Transverse colon (tissue), 4 donors: ENCODE measurements at regions not wholly inside any gene's neighbourhood (a gene's known extent, or its start where the extent isn't known, plus 50 kb on each side); places are given as distances from the start of the nearest gene placed in this dataset.

ENCODE experiments used
- DNase-seq: peaks from one replicate; pipeline ENCODE4 v3.0.0-alpha.2; 2019
- H3K27ac ChIP-seq, 4 donors: fragments of 200-600 bp; sonication (generic); 2 replicates each; pipeline ENCODE4 v1.5.1; 2016 to 2018; ENCODE audit warnings: inconsistent platforms in 4 of 4
- H3K27me3 ChIP-seq: fragments of 200-600 bp; sonication (generic); 2 replicates; pipeline ENCODE4 v1.5.1; 2017; ENCODE audit warnings: inconsistent platforms
- H3K36me3 ChIP-seq, 4 donors: fragments of 200-600 bp; sonication (generic); 2 replicates each; pipeline ENCODE4 v1.5.1; 2017 to 2019; ENCODE audit warnings: inconsistent platforms in 4 of 4
- H3K4me1 ChIP-seq, 4 donors: fragments of 200-600 bp; sonication (generic); 2 replicates each; pipeline ENCODE4 v1.5.1; 2017 to 2020; ENCODE audit warnings: inconsistent platforms in 4 of 4
- H3K4me3 ChIP-seq, 4 donors: fragments of 200-600 bp; sonication (generic); 1 replicate in 1 of 4; 2 replicates in 3 of 4; pipeline versions ENCODE4 v1.5.1 to v1.6.1; 2017 to 2019; ENCODE audit warnings: inconsistent platforms in 4 of 4
- H3K9me3 ChIP-seq, 2 donors: fragments of 200-600 bp; sonication (generic); 2 replicates each; pipeline ENCODE4 v1.5.1; 2017 to 2019; ENCODE audit warnings: inconsistent platforms in 2 of 2
- CTCF ChIP-seq, 5 experiments: fragments of 200-600 bp in 3 of 5; fragments of 450-650 bp in 2 of 5; sonication (generic) in 3 of 5; IDR thresholded peaks; 1 replicate in 2 of 5; 2 replicates in 3 of 5; pipeline ENCODE4 v1.5.1; 2016 to 2017; ENCODE audit warnings: antibody characterized with exemption in 5 of 5, inconsistent platforms in 3 of 5, mild to moderate bottlenecking in 2 of 5, moderate library complexity in 1 of 5
- EP300 ChIP-seq: sonication (generic); formaldehyde crosslinking; IDR thresholded peaks from one replicate; pipeline ENCODE4 v1.6.1; 2017; ENCODE audit warnings: antibody characterized with exemption, low read depth
- POLR2A ChIP-seq: fragments of 450-650 bp; IDR thresholded peaks from one replicate; pipeline ENCODE4 v1.6.1; 2016; ENCODE audit warnings: antibody characterized with exemption, mild to moderate bottlenecking, moderate library complexity
- POLR2AphosphoS5 ChIP-seq, 3 donors: sonication (generic); formaldehyde crosslinking; IDR thresholded peaks; one replicate each; pipeline ENCODE4 v1.6.1; 2016; ENCODE audit warnings: antibody characterized with exemption in 3 of 3
- WGBS, 2 donors: methylation state at CpG; one replicate each; pipeline ENCODE4 v1.1.5; 2018; ENCODE audit warnings: low coverage in 1 of 2; 5-methylcytosine and 5-hydroxymethylcytosine counted together
- in situ Hi-C, 4 donors: fragments of 200-750 bp; cut with MboI; loops; one replicate each; pipeline versions ENCODE4 v1.15.0 to v1.15.1; 2017; ENCODE audit warnings: low sequenced_read_pairs in 3 of 4, low pct_ligation_motif_present in 1 of 4, low pct_unique_long_range_greater_than_20kb in 1 of 4
- intact Hi-C: fragments of 100-400 bp; cut with DNase I; formaldehyde crosslinking; loops from one replicate; pipeline ENCODE4 v1.15.1; 2023; ENCODE audit warnings: low total_unique reads

GRCh38 chr11:11163669-11164333 is 189.2 kb downstream of the CSNK2A3 start:
- WGBS, 2 donors = 61 to 75% methylated on average over 2 to 4 of the region's 4 CpGs
- Histone ChIP-seq H3K36me3 (no peaks in the 10 kb centered on the region), H3K9me3 (no peaks in the 10 kb centered on the region), H3K27me3 (no peaks in the 10 kb centered on the region), H3K27ac (peak overlapping the region in 3 of 4 donors; percentile 29 to 53 (median 40)), H3K4me3 (no peak overlapping the region), H3K4me1 (peaks cover 0 to 12% (median 8%) of the 10 kb centered on the region in 4 donors)
- intact Hi-C loops = no loop called here
- no peak for TF ChIP-seq CTCF (IDR thresholded peaks at IDR 0.05)
- TF ChIP-seq POLR2AphosphoS5 (IDR thresholded peaks at IDR 0.05) = peak in 1 of 3 donors; percentile 8
- no peak for TF ChIP-seq POLR2A
- DNase-seq = no peak
- in situ Hi-C loops = no loop called here

- 34 to 50% methylated on average over 5 of the region's 5 CpGs for WGBS, 2 donors
These were observed 189.8 kb downstream of the CSNK2A3 start for GRCh38 chr11:11163236-11163635.

GRCh38 chr11:11157185-11157584 is 195.9 kb downstream of the CSNK2A3 start:
- no peak overlapping the region for H3K4me3 ChIP-seq
- intact Hi-C loops (no loop called here), in situ Hi-C loops (no loop called here)
- H3K4me1 ChIP-seq = no peaks in the 10 kb centered on the region
- no peaks in the 10 kb centered on the region for H3K36me3 ChIP-seq
- WGBS, 2 donors = 76% methylated on average over 7 of the region's 7 CpGs; no CpG with 5 or more reads in 1 of the 2 donors
- H3K27ac ChIP-seq = no peak overlapping the region
- no peaks in the 10 kb centered on the region for H3K27me3 ChIP-seq
- no peaks in the 10 kb centered on the region for H3K9me3 ChIP-seq
- TF ChIP-seq CTCF (IDR thresholded peaks at IDR 0.05) = peak; percentile 8 to 29 (median 12)
- TF ChIP-seq POLR2AphosphoS5 (IDR thresholded peaks at IDR 0.05) = no peak
- TF ChIP-seq POLR2A = no peak
- TF ChIP-seq EP300 = no peak
- DNase-seq = no peak

More at GRCh38 chr11:11163236-11163635, 189.8 kb downstream of the CSNK2A3 start:
- TF ChIP-seq POLR2A (no peak), POLR2AphosphoS5 (IDR thresholded peaks at IDR 0.05) (no peak), CTCF (IDR thresholded peaks at IDR 0.05) (peak in 4 of 5 experiments; percentile 17 to 21 (median 19)), EP300 (no peak)
- H3K9me3 ChIP-seq = no peaks in the 10 kb centered on the region
- in situ Hi-C loops (no loop called here), intact Hi-C loops (no loop called here)
- H3K36me3 ChIP-seq = no peaks in the 10 kb centered on the region
- no peak for DNase-seq
- H3K4me1 ChIP-seq = peaks cover 0 to 12% (median 8%) of the 10 kb centered on the region in 4 donors
- H3K27me3 ChIP-seq = no peaks in the 10 kb centered on the region
- H3K27ac ChIP-seq = peak overlapping the region in 3 of 4 donors; percentile 29 to 53 (median 40)
- H3K4me3 ChIP-seq = no peak overlapping the region

GRCh38 chr11:11155962-11156815 is 196.9 kb downstream of the CSNK2A3 start:
- TF ChIP-seq CTCF (IDR thresholded peaks at IDR 0.05) (peak in 3 of 5 experiments; percentile 23 to 28 (median 27)), POLR2AphosphoS5 (IDR thresholded peaks at IDR 0.05) (no peak)
- intact Hi-C loops (no loop called here), in situ Hi-C loops (no loop called here)
- H3K4me3 ChIP-seq = no peak overlapping the region
- H3K27ac ChIP-seq = no peak overlapping the region
- 63% methylated on average over 32 of the region's 33 CpGs; no CpG with 5 or more reads in 1 of the 2 donors for WGBS, 2 donors
- no peaks in the 10 kb centered on the region for H3K4me1 ChIP-seq
- H3K36me3 ChIP-seq = no peaks in the 10 kb centered on the region
- H3K27me3 ChIP-seq = no peaks in the 10 kb centered on the region
- no peaks in the 10 kb centered on the region for H3K9me3 ChIP-seq
- DNase-seq = no peak
